GM23248 (cell line): ENCODE measurements at regions not wholly inside any gene's neighbourhood (a gene's known extent, or its start where the extent isn't known, plus 50 kb on each side); places are given as distances from the start of the nearest gene placed in this dataset.

Experiments
- EZH2 ChIP-seq: fragments of 200-600 bp; sonication (generic); IDR thresholded peaks from 2 replicates; pipeline ENCODE4 v1.6.1; 2018; ENCODE audit warnings: antibody characterized with exemption, mild to moderate bottlenecking; ENCODE audit not compliant: insufficient read depth, poor library complexity, severe bottlenecking
- EZH2phosphoT487 ChIP-seq: fragments of 200-600 bp; sonication (generic); IDR thresholded peaks from 2 replicates; pipeline ENCODE4 v1.6.1; 2018; ENCODE audit warnings: antibody characterized with exemption, moderate library complexity, mild to moderate bottlenecking, low read depth; ENCODE audit not compliant: insufficient read depth

DNA sequence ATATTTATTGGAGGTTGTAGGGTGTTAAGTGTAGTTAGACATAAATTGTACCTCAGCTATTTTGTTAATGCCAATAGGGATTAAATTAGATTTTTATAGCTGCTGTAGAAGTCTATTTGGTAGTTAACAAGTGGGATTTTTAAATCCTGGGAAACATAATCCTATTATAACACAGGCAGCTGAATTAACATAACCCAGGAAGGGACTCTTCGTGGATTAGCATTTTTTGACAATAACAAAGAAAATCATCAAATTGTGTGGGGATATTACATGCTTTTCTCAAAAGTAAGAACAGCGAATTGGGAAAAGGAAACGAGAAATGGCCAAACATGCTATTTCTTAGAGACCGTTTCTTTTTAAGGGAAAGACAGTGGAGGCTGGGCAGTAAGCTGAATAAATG is 172.8 kb downstream of the ZIC5 start:
- TF ChIP-seq EZH2 (no peak), EZH2phosphoT487 (no peak)
